Caco-2 (cell line): ENCODE measurements at regions not wholly inside any gene's neighbourhood (a gene's known extent, or its start where the extent isn't known, plus 50 kb on each side); places are given as distances from the start of the nearest gene placed in this dataset.
"Not testable (repeated sequence)": the region's sequence is repeated elsewhere in the genome, so short reads cannot be mapped to it uniquely, and the experiment has no call there.

Experiments
- BruUV-seq: library from RNA; stranded (reverse); fragments of 400-500 nt; replicated peaks from 2 replicates; lab custom pipeline; 2021; lab: Mats Ljungman, UMichigan
- CTCF ChIA-PET: fragments of 300-600 bp; sonication (Branson Sonifier 250); formaldehyde crosslinking; loops from one replicate; lab custom pipeline; 2022; ENCODE audit warnings: antibody characterized with exemption; lab: Charles Lee
- POLR2A ChIA-PET: fragments of 300-600 bp; sonication (Branson Sonifier 250); formaldehyde crosslinking; loops from one replicate; lab custom pipeline; 2022; ENCODE audit warnings: antibody characterized with exemption; lab: Charles Lee
- DNase-seq, 2 experiments: peaks; one replicate each; pipeline versions ENCODE4 v3.0.0 to v3.0.0-alpha.2; 2020 to 2022
- H3K27me3 ChIP-seq: replicated peaks from 2 replicates; pipeline ENCODE4 v1.6.0; 2011; ENCODE audit warnings: low read length; ENCODE audit not compliant: control insufficient read depth, insufficient read depth
- H3K36me3 ChIP-seq: 2 replicates; pipeline ENCODE4 v1.5.1; 2011; ENCODE audit warnings: low read length; ENCODE audit not compliant: control insufficient read depth, insufficient read depth
- H3K4me1 ChIP-seq: fragments of 250-450 bp; sonication (Bioruptor Pico); 2 replicates; pipeline ENCODE4 v1.5.1; 2020; ENCODE audit warnings: mild to moderate bottlenecking
- H3K4me3 ChIP-seq: 2 replicates; pipeline ENCODE4 v1.5.1; 2011; ENCODE audit warnings: low read depth, mild to moderate bottlenecking, control low read depth, low read length
- H3K9me3 ChIP-seq: fragments of 250-450 bp; sonication (Bioruptor Pico); 2 replicates; pipeline ENCODE4 v1.5.1; 2020; ENCODE audit warnings: mild to moderate bottlenecking, moderate library complexity
- H3K27ac Mint-ChIP-seq: one replicate; pipeline ENCODE4 v1.8.0; 2022; ENCODE audit warnings: mixed read lengths; ENCODE audit not compliant: unreplicated experiment
- H3K27me3 Mint-ChIP-seq: one replicate; pipeline ENCODE4 v1.8.0; 2022; ENCODE audit warnings: mixed read lengths; ENCODE audit not compliant: insufficient read depth, unreplicated experiment
- H3K36me3 Mint-ChIP-seq: one replicate; pipeline ENCODE4 v1.8.0; 2022; ENCODE audit warnings: mild to moderate bottlenecking, mixed read lengths; ENCODE audit not compliant: insufficient read depth, unreplicated experiment
- H3K4me1 Mint-ChIP-seq: one replicate; pipeline ENCODE4 v1.8.0; 2022; ENCODE audit warnings: low read depth, mixed read lengths; ENCODE audit not compliant: unreplicated experiment
- H3K4me3 Mint-ChIP-seq: one replicate; pipeline ENCODE4 v1.8.0; 2022; ENCODE audit warnings: mild to moderate bottlenecking, moderate library complexity, mixed read lengths; ENCODE audit not compliant: unreplicated experiment
- H3K9me3 Mint-ChIP-seq: one replicate; pipeline ENCODE4 v1.8.0; 2022; ENCODE audit warnings: mixed read lengths; ENCODE audit not compliant: unreplicated experiment
- intact Hi-C: fragments of 100-400 bp; cut with micrococcal nuclease; formaldehyde crosslinking; loops from one replicate; pipeline ENCODE4 v1.10.0; 2022; ENCODE audit not compliant: unreplicated experiment
- TF ChIP-seq, protein P1 (sequence below), 2 experiments: fragments of 200-600 bp in 1 of 2; IDR thresholded peaks; 1 replicate in 1 of 2; 2 replicates in 1 of 2; pipeline versions ENCODE4 v1.5.1 to v1.8.0; 2011 to 2022; ENCODE audit warnings: antibody characterized with exemption in 1 of 2, control low read depth in 1 of 2, inconsistent platforms in 1 of 2, low read depth in 1 of 2, low read length in 1 of 2, mild to moderate bottlenecking in 1 of 2, moderate library complexity in 1 of 2; ENCODE audit not compliant: insufficient read depth in 1 of 2, severe bottlenecking in 1 of 2, unreplicated experiment in 1 of 2

DNA sequence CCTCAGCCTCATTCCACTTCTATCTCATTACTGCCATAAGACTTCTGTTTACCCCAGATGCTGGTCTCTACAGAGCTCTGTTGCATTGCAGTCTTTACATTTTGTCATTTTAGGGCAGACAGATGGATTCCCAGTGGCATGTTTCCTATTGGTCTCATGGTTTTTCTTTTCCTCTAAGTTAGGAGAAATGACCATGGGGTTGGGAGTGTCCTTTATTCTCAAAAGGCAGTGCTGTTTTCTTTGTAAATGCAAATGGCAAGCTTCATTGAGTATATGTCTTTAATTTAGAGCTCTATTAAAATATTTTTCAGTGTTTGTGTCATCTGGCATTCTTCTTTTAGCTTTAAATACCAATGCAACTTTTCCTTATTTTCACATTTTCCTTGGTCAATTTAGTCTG lies 57.0 kb downstream of the MSTN start:
- Mint-ChIP-seq H3K4me1 (no peaks in the 10 kb centered on the region), H3K36me3 (no peaks in the 10 kb centered on the region), H3K27me3 (peaks cover 2% of the 10 kb centered on the region), H3K27ac (no peak overlapping the region), H3K9me3 (no peaks in the 10 kb centered on the region), H3K4me3 (no peak overlapping the region)
- no TSS peak for BruUV-seq
- ChIA-PET CTCF (no interaction called here), POLR2A (no interaction called here)
- no peaks in the 10 kb centered on the region for H3K36me3 ChIP-seq
- no peaks in the 10 kb centered on the region for H3K4me1 ChIP-seq
- no peak overlapping the region for H3K4me3 ChIP-seq
- no peaks in the 10 kb centered on the region for H3K27me3 ChIP-seq
- intact Hi-C loops, result no loop called here
- TF ChIP-seq, protein P1, sequence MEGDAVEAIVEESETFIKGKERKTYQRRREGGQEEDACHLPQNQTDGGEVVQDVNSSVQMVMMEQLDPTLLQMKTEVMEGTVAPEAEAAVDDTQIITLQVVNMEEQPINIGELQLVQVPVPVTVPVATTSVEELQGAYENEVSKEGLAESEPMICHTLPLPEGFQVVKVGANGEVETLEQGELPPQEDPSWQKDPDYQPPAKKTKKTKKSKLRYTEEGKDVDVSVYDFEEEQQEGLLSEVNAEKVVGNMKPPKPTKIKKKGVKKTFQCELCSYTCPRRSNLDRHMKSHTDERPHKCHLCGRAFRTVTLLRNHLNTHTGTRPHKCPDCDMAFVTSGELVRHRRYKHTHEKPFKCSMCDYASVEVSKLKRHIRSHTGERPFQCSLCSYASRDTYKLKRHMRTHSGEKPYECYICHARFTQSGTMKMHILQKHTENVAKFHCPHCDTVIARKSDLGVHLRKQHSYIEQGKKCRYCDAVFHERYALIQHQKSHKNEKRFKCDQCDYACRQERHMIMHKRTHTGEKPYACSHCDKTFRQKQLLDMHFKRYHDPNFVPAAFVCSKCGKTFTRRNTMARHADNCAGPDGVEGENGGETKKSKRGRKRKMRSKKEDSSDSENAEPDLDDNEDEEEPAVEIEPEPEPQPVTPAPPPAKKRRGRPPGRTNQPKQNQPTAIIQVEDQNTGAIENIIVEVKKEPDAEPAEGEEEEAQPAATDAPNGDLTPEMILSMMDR (IDR thresholded peaks at IDR 0.05; ENCODE audit: insufficient read depth in 1 of 2, low read depth in 1 of 2, low read length in 1 of 2, severe bottlenecking in 1 of 2, unreplicated experiment in 1 of 2), result no peak
- DNase-seq, result no peak
- H3K9me3 ChIP-seq, result no peaks in the 10 kb centered on the region

DNA sequence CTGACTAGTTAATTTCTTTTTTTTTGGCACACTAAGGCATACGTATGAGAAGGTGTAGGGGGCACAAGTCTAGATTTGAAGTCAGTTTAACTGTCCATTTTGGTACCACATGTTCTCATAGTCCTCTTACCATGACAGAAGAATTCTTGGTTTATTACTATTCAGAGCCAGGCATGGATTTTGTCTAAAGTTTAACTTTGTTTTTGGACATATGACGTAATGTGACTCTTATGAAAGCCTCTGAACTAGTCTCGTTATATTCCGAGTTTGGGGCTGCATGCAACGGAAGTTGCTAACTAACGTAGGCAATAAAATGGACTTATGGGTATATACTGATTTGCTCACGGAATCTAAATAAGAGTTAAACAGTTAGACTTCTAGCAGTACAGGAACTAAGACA lies 62.9 kb downstream of the MSTN start:
- Mint-ChIP-seq H3K27ac (no peak overlapping the region), H3K9me3 (peaks cover 9% of the 10 kb centered on the region), H3K4me1 (no peaks in the 10 kb centered on the region), H3K4me3 (no peak overlapping the region), H3K27me3 (peaks cover 2% of the 10 kb centered on the region), H3K36me3 (no peaks in the 10 kb centered on the region)
- no peaks in the 10 kb centered on the region for H3K27me3 ChIP-seq
- CTCF ChIA-PET, result no interaction called here
- BruUV-seq, result no TSS peak
- H3K4me1 ChIP-seq, result no peaks in the 10 kb centered on the region
- no peak overlapping the region for H3K4me3 ChIP-seq
- DNase-seq, result no peak
- H3K9me3 ChIP-seq, result peaks cover 6% of the 10 kb centered on the region; the same call in 1 of the 2 replicates
- POLR2A ChIA-PET, result no interaction called here
- TF ChIP-seq, protein P1 (IDR thresholded peaks at IDR 0.05; ENCODE audit: insufficient read depth in 1 of 2, low read depth in 1 of 2, low read length in 1 of 2, severe bottlenecking in 1 of 2, unreplicated experiment in 1 of 2), result no peak
- no peaks in the 10 kb centered on the region for H3K36me3 ChIP-seq
- intact Hi-C loops, result no loop called here

GRCh38 chr2:189998665-189999064 lies 63.9 kb downstream of the MSTN start:
- H3K27me3 ChIP-seq, H3K9me3 ChIP-seq, H3K4me3 Mint-ChIP-seq, H3K36me3 Mint-ChIP-seq, POLR2A ChIA-PET, BruUV-seq, H3K4me3 ChIP-seq, CTCF ChIA-PET, intact Hi-C loops, DNase-seq, H3K36me3 ChIP-seq, H3K27ac Mint-ChIP-seq, H3K4me1 ChIP-seq, H3K9me3 Mint-ChIP-seq, H3K27me3 Mint-ChIP-seq, H3K4me1 Mint-ChIP-seq: not testable (repeated sequence)

DNA sequence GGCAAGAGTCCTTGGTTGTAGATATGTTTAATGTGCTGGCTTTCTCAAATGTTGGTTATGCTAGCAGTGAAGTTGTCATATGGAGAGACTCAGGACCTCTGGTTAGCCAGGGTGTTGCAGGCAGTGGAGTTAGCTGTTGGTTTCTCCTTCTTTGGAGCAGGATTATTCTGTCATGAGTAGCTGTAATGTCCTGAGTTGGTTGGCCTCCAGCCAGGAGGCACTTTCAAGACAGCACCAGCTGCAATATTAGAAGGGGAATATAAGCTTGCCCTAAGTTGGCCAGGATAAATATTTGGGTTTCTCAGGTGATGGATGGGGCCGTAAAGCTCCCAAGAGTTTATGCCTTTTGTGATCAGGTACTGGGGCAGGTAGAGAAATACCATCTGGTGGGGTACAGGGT lies 65.5 kb downstream of the MSTN start:
- H3K36me3 Mint-ChIP-seq, result no peaks in the 10 kb centered on the region
- intact Hi-C loops, result no loop called here
- TF ChIP-seq, protein P1 (IDR thresholded peaks at IDR 0.05; ENCODE audit: insufficient read depth in 1 of 2, low read depth in 1 of 2, low read length in 1 of 2, severe bottlenecking in 1 of 2, unreplicated experiment in 1 of 2), result no peak

More for the DNA sequence above, 65.5 kb downstream of the MSTN start:
- no peaks in the 10 kb centered on the region for H3K27me3 Mint-ChIP-seq
- no peaks in the 10 kb centered on the region for H3K36me3 ChIP-seq
- peaks cover 9% of the 10 kb centered on the region for H3K9me3 Mint-ChIP-seq
- ChIA-PET POLR2A (no interaction called here), CTCF (no interaction called here)
- no peaks in the 10 kb centered on the region for H3K4me1 ChIP-seq
- peaks cover 6% of the 10 kb centered on the region; the same call in 1 of the 2 replicates for H3K9me3 ChIP-seq
- no peaks in the 10 kb centered on the region for H3K4me1 Mint-ChIP-seq
- H3K4me3 Mint-ChIP-seq, result no peak overlapping the region
- no peak overlapping the region for H3K27ac Mint-ChIP-seq
- no peak overlapping the region for H3K4me3 ChIP-seq
- DNase-seq, result no peak
- no peaks in the 10 kb centered on the region for H3K27me3 ChIP-seq
- no TSS peak for BruUV-seq
